AG04449 (cell line): ENCODE measurements at regions not wholly inside any gene's neighbourhood (a gene's known extent, or its start where the extent isn't known, plus 50 kb on each side); places are given as distances from the start of the nearest gene placed in this dataset.

Experiments
- CTCF ChIA-PET: fragments of 350-600 bp; formaldehyde crosslinking; extraction: SDS; loops from one replicate; lab custom pipeline; 2021; ENCODE audit warnings: antibody characterized with exemption; lab: Yijun Ruan, JAX
- POLR2A ChIA-PET: fragments of 400-600, 350-600 bp; formaldehyde crosslinking; extraction: SDS; loops from one replicate; lab custom pipeline; 2020; ENCODE audit warnings: antibody characterized with exemption, inconsistent platforms; lab: Yijun Ruan, JAX
- DNase-seq: peaks from one replicate; pipeline ENCODE4 v3.0.0-alpha.2; 2010; ENCODE audit warnings: low read depth, low spot score
- H3K4me3 ChIP-seq: 2 replicates; pipeline ENCODE4 v1.5.1; 2011; ENCODE audit warnings: low read depth, mild to moderate bottlenecking, control low read depth, low read length
- TF ChIP-seq, protein P1 (sequence below): IDR thresholded peaks from one replicate; pipeline ENCODE4 v1.5.1; 2011; ENCODE audit warnings: mild to moderate bottlenecking, moderate library complexity, low read length, control low read depth, inconsistent platforms; ENCODE audit not compliant: insufficient read depth; ENCODE audit errors: missing control alignments

DNA sequence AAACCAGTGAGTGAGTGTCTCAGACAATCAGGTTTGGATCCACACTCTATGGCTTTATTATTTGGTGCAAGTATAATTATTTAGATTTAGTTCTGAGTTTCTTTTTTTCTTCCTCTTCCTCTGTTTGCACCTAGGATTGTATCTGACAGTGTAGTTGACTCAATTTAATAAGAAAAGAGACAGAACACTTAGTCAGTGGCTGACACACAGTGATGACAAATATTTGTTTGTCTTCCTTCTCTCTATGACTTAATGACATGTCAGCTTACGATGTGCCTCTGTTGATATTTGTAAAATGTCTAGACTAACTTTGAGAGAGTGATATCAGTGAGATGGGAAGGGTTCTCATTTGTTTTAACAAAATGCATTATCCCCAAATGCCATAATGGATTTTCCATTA lies 129.5 kb upstream of the SLC10A2 start:
- TF ChIP-seq, protein P1, sequence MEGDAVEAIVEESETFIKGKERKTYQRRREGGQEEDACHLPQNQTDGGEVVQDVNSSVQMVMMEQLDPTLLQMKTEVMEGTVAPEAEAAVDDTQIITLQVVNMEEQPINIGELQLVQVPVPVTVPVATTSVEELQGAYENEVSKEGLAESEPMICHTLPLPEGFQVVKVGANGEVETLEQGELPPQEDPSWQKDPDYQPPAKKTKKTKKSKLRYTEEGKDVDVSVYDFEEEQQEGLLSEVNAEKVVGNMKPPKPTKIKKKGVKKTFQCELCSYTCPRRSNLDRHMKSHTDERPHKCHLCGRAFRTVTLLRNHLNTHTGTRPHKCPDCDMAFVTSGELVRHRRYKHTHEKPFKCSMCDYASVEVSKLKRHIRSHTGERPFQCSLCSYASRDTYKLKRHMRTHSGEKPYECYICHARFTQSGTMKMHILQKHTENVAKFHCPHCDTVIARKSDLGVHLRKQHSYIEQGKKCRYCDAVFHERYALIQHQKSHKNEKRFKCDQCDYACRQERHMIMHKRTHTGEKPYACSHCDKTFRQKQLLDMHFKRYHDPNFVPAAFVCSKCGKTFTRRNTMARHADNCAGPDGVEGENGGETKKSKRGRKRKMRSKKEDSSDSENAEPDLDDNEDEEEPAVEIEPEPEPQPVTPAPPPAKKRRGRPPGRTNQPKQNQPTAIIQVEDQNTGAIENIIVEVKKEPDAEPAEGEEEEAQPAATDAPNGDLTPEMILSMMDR: no peak
- DNase-seq: no peak
- CTCF ChIA-PET: no interaction called here
- no peak overlapping the region for H3K4me3 ChIP-seq
- POLR2A ChIA-PET: no interaction called here

DNA sequence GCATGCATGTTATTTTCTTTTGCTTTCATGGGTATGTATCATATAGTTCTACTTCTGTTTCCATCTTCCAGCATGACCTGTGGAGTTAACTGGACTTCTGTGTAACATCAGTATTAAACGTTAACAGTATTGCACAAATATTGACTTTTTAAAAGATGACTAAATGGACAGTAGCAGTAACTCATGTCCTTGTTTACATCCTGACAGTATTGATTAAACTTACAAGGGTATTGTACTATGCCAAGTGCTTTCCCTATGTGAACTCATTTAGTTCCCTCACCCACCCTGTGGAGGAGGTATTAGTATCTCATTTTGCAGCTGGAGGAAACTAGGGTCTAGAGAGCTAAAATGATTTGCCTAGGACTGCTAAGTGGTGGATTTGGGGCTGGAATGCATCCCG lies 128.7 kb upstream of the SLC10A2 start:
- TF ChIP-seq, protein P1: no peak
- ChIA-PET POLR2A (no interaction called here), CTCF (no interaction called here)
- no peak for DNase-seq
- H3K4me3 ChIP-seq: no peak overlapping the region

DNA sequence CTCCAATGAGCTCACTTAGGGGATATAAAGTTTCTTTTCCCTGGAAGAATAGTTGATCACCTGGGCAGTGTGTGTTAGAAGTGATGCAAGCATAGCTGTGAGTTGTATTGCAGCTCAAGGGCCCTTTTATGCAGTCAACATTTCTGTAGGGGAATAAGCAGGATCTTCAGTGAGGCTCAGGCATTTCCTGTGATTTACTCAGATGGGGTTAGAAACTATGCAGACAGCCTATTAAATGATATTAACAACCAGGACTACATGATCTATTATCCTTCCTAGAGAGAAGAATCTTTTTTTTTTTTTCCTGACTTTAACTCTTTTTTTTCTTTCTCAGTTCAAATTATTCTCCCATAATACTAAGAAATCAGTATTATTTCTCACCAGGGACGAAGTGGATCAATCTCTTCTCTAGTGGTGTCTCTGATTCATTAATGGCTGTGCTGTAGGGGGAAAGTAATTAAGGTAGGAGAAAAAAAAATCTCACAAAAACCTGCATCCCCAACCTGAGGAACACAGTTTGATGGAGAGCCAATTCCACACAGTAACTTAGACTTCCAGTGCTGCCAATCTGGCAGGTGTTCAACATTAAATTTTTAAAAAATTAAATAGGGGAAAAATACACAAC lies 126.4 kb upstream of the SLC10A2 start:
- no peak overlapping the region for H3K4me3 ChIP-seq
- TF ChIP-seq, protein P1: no peak
- ChIA-PET POLR2A (no interaction called here), CTCF (no interaction called here)
- DNase-seq: no peak

DNA sequence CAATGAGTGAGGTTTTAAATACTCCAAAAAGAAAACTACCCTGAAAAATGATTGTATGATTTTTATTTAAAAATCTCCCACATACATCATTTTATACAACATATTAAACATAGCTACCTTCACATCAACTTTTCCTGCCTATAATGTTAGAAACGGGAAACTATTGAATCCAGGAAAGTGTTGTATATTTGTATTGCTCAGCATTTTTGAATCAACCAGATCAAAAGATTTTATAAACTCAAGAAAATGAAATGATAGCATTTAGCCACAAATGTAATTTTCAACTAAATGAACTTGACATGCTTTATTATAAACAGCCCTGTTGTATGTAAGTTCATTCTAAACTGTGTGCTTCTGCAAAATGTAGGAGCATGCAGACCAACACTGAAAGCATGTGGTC lies 124.6 kb upstream of the SLC10A2 start:
- ChIA-PET POLR2A (no interaction called here), CTCF (no interaction called here)
- TF ChIP-seq, protein P1: no peak

DNA sequence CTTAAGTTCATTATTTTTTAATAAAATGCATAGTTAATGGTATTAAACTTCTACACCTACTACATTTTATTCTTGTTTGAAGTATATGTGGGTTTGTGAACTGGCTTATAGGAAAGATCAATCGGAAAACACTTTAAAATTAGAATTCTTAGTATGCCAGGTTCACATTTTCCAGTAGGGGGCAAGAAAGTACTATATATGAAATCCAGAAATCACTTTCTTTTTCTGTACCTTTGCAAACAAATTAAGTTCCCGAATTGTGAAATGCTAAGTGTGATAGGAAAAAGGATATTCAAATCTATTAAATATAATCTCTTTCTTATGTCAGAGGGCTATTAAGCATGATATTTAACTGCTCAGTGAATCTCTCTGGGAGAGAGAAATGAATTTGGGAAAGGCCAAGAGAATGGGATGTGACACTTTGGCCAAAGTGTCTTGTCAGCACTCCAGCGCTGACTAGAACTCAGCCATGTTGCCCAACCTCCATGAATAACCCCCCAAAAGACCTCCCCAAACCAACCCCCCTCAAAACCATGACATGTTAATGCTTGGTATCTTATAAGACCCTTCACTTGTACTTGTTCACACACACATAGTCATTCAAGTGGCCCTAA lies 122.6 kb upstream of the SLC10A2 start:
- TF ChIP-seq, protein P1: no peak
- ChIA-PET POLR2A (no interaction called here), CTCF (no interaction called here)
- no peak overlapping the region for H3K4me3 ChIP-seq
- no peak for DNase-seq

More for the DNA sequence above, 124.6 kb upstream of the SLC10A2 start:
- no peak for DNase-seq
- H3K4me3 ChIP-seq: no peak overlapping the region

DNA sequence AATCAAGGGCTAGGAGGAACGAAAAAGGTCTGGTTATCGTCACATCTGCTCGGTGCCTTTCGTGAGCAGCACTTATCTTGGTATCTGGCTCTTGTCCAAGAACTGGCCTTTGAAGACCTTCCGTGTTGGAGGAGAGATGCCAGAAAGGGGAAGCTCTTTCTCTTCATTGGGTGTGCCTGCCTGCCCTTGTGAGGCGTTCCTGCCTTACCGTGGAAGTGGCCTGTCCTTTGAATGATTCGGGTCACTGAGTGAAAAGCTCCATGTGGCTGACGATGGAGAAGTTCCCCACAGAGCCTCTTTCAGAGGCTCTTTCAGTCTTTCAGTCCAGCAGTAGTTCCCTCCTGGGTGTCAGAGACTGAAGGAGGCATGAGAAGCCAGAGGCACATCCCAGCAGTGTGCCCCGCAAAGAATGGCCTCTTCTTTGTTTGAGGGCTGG lies 121.5 kb upstream of the SLC10A2 start:
- H3K4me3 ChIP-seq: no peak overlapping the region
- CTCF ChIA-PET: no interaction called here
- TF ChIP-seq, protein P1: no peak
- POLR2A ChIA-PET: no interaction called here
- DNase-seq: no peak
